ENCODE measurements at regions not wholly inside any gene's neighbourhood (a gene's known extent, or its start where the extent isn't known, plus 50 kb on each side); places are given as distances from the start of the nearest gene placed in this dataset.
"Not testable (repeated sequence)": the region's sequence is repeated elsewhere in the genome, so short reads cannot be mapped to it uniquely, and the experiment has no call there.

GRCh38 chr2:52340171-52340570 lies 1308.2 kb upstream of the NRXN1 start:
- no peak for DNase-seq

GRCh38 chr2:52337786-52338185 lies 1305.9 kb upstream of the NRXN1 start:
- not testable (repeated sequence) for DNase-seq

GRCh38 chr2:52336951-52337350 lies 1305.0 kb upstream of the NRXN1 start:
- DNase-seq: no peak

GRCh38 chr2:52335727-52336126 lies 1303.8 kb upstream of the NRXN1 start:
- DNase-seq: no peak

- DNase-seq: no peak
These were observed 1302.3 kb upstream of the NRXN1 start for GRCh38 chr2:52334185-52334584.

GRCh38 chr2:52327641-52328040 lies 1295.7 kb upstream of the NRXN1 start:
- DNase-seq: no peak

- no peak for DNase-seq
These were observed 1282.3 kb upstream of the NRXN1 start for GRCh38 chr2:52314231-52314630.

GRCh38 chr2:52312486-52312885 lies 1280.6 kb upstream of the NRXN1 start:
- no peak for DNase-seq

- DNase-seq: no peak
These were observed 1279.9 kb upstream of the NRXN1 start for GRCh38 chr2:52311862-52312261.

- no peak for DNase-seq
These were observed 1276.2 kb upstream of the NRXN1 start for GRCh38 chr2:52308156-52308555.

- no peak for DNase-seq
These were observed 1262.7 kb upstream of the NRXN1 start for GRCh38 chr2:52294628-52295027.

GRCh38 chr2:52292801-52293200 lies 1260.9 kb upstream of the NRXN1 start:
- no peak for DNase-seq

- no peak for DNase-seq
These were observed 1257.8 kb upstream of the NRXN1 start for GRCh38 chr2:52289741-52290140.

- DNase-seq: no peak
These were observed 1256.7 kb upstream of the NRXN1 start for GRCh38 chr2:52288596-52288995.

GRCh38 chr2:52269696-52270485 lies 1238.0 kb upstream of the NRXN1 start:
- no peak for DNase-seq

GRCh38 chr2:52264911-52265310 lies 1233.0 kb upstream of the NRXN1 start:
- no peak for DNase-seq

GRCh38 chr2:52264488-52264887 lies 1232.6 kb upstream of the NRXN1 start:
- DNase-seq: peak; percentile 63

- DNase-seq: no peak
These were observed 1229.0 kb upstream of the NRXN1 start for GRCh38 chr2:52260904-52261303.

- not testable (repeated sequence) for DNase-seq
These were observed 1227.0 kb upstream of the NRXN1 start for GRCh38 chr2:52258967-52259366.

- no peak for DNase-seq
These were observed 1226.1 kb upstream of the NRXN1 start for GRCh38 chr2:52258038-52258437.

GRCh38 chr2:52253416-52253980 lies 1221.6 kb upstream of the NRXN1 start:
- DNase-seq: no peak

- DNase-seq: no peak
These were observed 1206.8 kb upstream of the NRXN1 start for GRCh38 chr2:52238782-52239181.

GRCh38 chr2:52222128-52222527 lies 1190.2 kb upstream of the NRXN1 start:
- no peak for DNase-seq

- DNase-seq: peak; percentile 80
These were observed 1188.5 kb upstream of the NRXN1 start for GRCh38 chr2:52220393-52220792.

- no peak for DNase-seq
These were observed 1178.7 kb upstream of the NRXN1 start for GRCh38 chr2:52210611-52211010.

Data from NCI-H774 (cell line).